GM12875 (cell line): ENCODE measurements at regions not wholly inside any gene's neighbourhood (a gene's known extent, or its start where the extent isn't known, plus 50 kb on each side); places are given as distances from the start of the nearest gene placed in this dataset.

Experiments used
- H3K4me3 ChIP-seq: one replicate; pipeline ENCODE4 v1.5.1; 2011; ENCODE audit warnings: low read depth, low read length, control low read depth
- CTCF ChIP-seq: IDR thresholded peaks from 2 replicates; pipeline ENCODE4 v1.5.1; 2011; ENCODE audit warnings: low read depth, mild to moderate bottlenecking, control low read depth, inconsistent platforms, low read length, moderate library complexity, borderline replicate concordance; ENCODE audit not compliant: insufficient read depth

GRCh38 chr4:26084414-26084813 is 170.4 kb downstream of the SMIM20 start:
- H3K4me3 ChIP-seq, result no peak overlapping the region
- no peak for TF ChIP-seq CTCF

- no peak for TF ChIP-seq CTCF
- no peak overlapping the region for H3K4me3 ChIP-seq
Observed at GRCh38 chr4:26085551-26085950, 171.5 kb downstream of the SMIM20 start.

DNA sequence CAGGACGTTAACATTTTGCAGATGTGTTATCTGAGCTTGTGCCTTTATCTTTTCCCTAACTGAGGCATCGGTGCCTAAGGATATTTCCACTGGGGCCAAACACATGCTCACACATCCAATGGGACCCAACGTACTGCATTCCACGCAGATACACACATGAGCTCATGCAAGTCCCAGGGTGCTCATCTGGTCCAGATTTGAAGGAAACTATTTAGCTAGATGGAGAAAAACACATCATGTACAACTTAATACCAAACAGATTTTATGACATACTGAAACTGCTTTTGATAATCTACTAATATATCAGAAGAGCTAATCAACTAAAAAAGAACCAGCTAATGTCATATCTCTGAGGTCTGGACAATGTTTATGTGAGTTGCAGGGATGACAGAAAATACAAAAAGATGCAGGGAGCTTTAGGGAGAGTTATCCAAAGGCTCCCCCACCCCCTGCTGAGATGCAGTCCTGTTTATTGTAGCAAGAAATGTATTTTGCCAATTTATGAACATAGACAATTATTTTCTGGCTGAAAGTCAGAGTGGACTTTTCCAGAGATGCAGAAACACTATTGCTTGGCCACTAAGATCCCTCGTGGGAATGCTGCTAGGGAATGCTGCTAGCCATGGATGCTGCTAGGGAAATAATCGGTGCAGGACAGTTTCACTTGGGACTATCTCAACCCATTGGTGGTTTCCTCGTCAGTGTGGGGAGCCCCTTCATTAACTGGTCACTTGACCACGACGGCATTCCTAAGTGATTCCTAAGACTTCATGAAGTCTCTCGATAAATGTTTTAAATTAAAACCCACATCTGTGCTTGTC is 172.8 kb downstream of the SMIM20 start:
- TF ChIP-seq CTCF, result no peak
- H3K4me3 ChIP-seq, result no peak overlapping the region

- TF ChIP-seq CTCF, result no peak
- H3K4me3 ChIP-seq, result no peak overlapping the region
Observed at GRCh38 chr4:26088433-26088928, 174.5 kb downstream of the SMIM20 start.

DNA sequence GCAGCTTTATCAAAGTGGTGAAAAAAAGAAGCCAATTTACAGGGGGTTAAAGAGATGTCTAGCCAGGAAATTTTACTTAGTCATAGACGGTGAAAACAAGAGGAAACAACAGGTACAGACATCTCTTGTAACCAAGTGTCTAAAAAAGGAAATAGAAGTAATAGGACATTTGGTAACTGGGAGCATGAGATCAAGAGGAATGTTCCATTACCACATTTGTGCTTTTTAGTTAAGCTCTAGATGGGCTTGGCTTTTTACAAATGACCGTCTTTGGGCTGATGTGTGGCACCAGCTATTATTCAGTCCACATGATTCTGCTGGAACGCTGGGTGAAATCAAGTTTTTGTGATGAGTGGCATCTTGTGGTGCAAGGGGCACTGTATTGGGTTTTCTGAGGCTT is 179.5 kb downstream of the SMIM20 start:
- TF ChIP-seq CTCF, result no peak
- H3K4me3 ChIP-seq, result no peak overlapping the region

- H3K4me3 ChIP-seq, result no peak overlapping the region
- no peak for TF ChIP-seq CTCF
Observed at GRCh38 chr4:26094076-26094475, 180.1 kb downstream of the SMIM20 start.

- H3K4me3 ChIP-seq, result no peak overlapping the region
- TF ChIP-seq CTCF, result no peak
Observed at GRCh38 chr4:26094911-26095310, 180.9 kb downstream of the SMIM20 start.
